8988T (cell line): ENCODE measurements at regions not wholly inside any gene's neighbourhood (a gene's known extent, or its start where the extent isn't known, plus 50 kb on each side); places are given as distances from the start of the nearest gene placed in this dataset.
"Not testable (repeated sequence)": the region's sequence is repeated elsewhere in the genome, so short reads cannot be mapped to it uniquely, and the experiment has no call there.

ENCODE experiments used
- DNase-seq: peaks from one replicate; pipeline ENCODE4 v3.0.0; 2011

GRCh38 chr6:56838016-56838555 is 116.8 kb upstream of the BEND6 start:
- DNase-seq, result no peak

DNA sequence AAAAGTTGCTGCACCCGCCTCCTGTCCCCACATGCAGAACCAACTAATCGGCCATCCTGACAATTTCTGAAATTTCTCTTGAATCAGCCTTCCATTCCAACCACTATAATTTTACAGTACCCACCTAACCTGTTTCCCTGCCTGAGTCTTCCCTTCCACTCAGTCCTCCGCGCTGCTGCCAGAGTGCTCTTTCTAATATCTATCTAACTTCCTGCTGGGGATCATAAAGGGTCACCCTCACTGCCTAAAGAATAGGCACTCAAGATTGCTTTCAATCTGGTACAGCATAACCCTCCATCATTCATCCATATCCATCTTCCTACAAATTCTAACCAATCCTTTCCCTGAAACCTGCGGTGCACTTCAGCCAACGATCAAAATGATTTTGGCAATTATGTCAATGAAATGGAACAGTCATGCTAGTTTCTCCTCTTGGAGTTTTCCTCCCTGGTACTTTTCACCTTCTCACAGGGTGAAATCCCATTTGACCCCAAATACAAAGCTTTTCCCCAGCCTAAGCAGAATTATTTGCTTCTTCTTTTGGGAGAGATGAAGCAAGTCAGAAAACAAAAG is 117.5 kb upstream of the BEND6 start:
- no peak for DNase-seq

DNA sequence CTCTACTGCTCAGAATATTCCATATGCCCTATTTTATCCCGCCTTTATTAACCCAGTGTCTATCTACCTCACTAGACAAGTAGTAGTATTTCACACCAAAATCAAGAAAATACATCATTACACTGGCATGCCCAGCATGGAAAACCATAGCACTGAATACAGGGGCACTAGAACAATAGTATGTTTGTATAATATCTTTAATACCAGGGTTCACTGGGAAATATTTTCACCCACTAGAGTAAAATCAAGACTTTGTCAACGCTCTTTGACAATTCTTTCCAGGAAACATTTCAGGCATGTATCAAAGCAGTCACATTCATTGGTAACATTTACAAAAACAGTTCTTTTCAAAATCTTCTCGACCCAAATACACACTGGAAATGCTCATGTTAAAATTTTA is 119.3 kb upstream of the BEND6 start:
- no peak for DNase-seq

GRCh38 chr6:56833873-56834272 is 121.0 kb upstream of the BEND6 start:
- no peak for DNase-seq

GRCh38 chr6:56833127-56833791 is 121.6 kb upstream of the BEND6 start:
- no peak for DNase-seq

- no peak for DNase-seq
Observed at GRCh38 chr6:56832225-56832624, 122.7 kb upstream of the BEND6 start.

- no peak for DNase-seq
Observed at GRCh38 chr6:56831334-56831733, 123.6 kb upstream of the BEND6 start.

GRCh38 chr6:56827908-56828649 is 126.8 kb upstream of the BEND6 start:
- DNase-seq, result no peak

GRCh38 chr6:56824431-56824830 is 130.5 kb upstream of the BEND6 start:
- DNase-seq, result not testable (repeated sequence)

GRCh38 chr6:56821005-56821432 is 133.9 kb upstream of the BEND6 start:
- no peak for DNase-seq

- no peak for DNase-seq
Observed at GRCh38 chr6:56820060-56820459, 134.8 kb upstream of the BEND6 start.

DNA sequence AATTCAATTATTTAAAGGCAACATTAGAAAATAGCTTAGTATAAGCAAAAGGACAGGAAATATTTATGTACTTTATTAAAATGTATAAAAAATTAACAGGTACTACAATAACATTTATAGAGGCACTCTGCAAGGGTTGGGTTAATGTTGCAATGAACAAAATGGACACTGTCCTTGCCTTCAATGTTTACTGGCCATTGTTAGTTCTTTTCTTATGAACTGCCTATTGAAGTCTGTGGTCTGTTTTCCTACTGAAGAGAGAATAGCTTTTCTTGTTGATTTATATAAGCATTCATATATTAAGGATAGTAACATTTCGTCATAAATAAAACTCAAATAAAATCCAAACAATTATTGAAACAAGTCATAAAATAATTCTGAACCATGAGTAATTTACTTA is 135.3 kb upstream of the BEND6 start:
- no peak for DNase-seq

GRCh38 chr6:56816370-56816769 is 138.5 kb upstream of the BEND6 start:
- DNase-seq, result no peak

DNA sequence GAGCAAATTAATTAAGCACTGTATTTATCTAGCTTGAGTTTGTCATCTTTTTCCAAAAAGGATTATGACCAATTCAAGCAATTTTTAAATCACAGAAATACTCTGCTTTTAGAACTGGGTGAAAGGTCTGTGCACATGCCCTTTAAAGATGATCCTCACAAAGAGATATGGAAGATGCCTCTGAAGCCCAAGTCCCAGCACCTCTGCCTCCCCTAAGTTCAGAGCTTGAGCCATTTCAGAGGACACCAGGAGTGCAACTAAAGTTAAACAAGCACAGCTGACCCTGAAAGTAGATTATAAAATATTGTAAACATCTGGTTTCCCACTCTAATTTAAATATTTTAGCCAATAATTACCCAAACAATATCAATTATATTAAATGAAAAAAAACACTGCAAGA is 139.5 kb upstream of the BEND6 start:
- DNase-seq, result no peak

- DNase-seq, result no peak
Observed at GRCh38 chr6:56814802-56815201, 140.1 kb upstream of the BEND6 start.

DNA sequence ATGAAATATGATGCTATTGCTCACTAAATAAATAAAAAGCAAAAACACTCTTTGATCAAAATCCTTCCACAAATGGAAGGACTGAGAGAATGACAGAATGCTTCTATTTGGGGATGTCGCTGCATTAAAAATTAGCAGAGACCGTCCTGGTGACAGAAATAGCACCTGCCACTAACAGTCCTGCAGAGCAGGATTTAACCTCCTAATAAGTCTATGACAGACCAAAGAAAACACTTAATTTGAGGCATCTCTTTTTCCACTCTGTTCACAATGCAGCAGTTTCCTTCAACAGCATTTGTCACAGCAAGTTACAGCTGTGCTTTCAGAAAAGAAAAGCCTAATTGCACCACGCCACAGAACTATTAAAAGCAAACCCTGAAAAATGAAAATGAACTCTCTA is 140.6 kb upstream of the BEND6 start:
- DNase-seq, result no peak

DNA sequence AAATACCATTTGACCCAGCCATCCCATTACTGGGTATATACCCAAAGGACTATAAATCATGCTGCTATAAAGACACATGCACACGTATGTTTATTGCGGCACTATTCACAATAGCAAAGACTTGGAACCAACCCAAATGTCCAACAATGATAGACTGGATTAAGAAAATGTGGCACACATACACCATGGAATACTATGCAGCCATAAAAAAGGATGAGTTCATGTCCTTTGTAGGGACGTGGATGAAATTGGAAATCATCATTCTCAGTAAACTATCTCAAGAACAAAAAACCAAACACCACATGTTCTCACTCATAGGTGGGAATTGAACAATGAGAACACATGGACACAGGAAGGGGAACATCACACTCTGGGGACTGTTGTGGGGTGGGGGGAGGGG is 142.1 kb upstream of the BEND6 start:
- not testable (repeated sequence) for DNase-seq

DNA sequence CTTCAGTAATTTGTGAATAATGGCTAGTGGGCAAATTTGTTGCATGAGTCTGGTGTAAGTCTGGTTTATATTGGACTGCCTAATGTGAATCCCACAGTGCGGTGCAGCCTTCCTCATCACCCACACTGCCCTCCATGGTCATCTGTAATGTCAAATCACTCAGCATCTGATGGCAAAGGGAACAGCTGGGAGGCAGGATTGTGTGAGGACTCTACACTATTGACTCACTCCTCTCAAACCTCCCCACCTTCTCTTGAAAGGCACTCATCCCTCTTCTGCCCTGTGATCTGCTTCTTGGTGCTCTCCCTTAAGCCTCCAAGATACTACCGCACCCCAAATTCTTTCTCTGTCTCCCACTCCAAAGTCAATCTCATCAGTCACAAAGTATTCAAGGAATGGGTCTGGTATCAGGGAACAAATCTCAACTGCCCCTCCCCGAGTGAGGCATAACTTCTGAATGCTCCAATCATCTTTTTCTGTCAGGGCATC is 146.0 kb upstream of the BEND6 start:
- no peak for DNase-seq

DNA sequence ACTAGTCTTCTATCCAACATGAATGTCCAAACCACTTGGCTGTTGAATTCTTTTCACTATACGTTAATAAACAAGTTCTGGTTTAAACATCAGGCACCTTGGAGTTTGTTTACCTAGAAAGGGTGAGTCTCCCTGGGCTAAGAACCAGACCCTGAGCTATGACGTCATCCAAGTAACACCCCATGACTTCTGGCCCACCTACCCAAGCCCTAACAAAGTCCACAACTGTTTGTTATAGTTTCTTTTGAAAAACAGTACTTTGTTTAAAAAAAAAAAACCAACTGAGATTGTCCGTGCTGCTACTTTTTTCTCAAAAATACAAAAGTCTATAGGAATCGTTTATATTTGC is 146.9 kb upstream of the BEND6 start:
- DNase-seq, result no peak

DNA sequence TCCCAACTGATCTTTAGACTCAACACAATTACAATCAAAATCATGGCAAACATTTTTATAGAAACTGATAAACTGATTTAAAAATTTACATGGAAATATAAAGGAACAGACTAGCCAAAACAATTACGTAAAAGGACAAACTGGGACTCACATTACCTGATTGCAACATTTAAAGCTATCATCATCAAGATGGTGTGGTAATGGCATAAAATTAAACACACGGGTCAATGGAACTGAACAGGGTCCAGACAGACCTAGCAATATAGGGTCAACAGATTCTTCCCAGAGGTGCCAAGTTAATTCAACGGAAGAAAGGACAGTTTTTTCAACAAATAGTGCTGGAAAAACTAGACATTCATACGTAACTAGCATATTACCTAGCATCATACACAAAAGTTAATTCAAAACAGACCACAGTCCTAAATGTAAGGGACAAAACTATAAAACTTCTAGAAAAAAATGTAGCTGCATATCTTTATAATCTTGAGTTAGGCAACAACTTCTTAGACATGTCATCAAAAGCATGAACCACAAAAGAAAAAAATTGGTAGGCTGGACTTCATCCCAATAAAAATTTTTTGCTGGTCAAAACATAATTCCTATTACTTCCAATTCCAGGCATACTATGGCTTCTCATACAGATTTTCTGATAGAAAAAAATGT is 147.4 kb upstream of the BEND6 start:
- DNase-seq, result no peak

DNA sequence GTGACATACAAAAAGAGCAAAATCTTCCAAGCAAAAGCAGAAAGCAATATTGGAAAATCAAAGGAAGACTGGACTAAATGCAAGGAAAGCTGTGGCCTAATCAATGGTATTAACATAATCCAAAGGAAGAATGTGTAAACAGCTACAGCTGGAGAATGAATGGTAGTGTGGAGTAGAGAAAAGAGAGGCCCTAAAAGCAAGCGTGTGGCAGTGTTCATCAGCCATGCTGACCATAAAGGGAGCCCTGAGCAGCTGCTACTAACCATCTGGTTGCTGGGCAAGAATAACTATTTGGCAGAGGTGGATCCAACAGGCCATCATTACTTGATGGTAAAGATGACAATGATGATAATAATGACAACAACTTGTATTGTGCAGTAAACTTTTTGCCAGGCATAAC is 148.5 kb upstream of the BEND6 start:
- no peak for DNase-seq

DNA sequence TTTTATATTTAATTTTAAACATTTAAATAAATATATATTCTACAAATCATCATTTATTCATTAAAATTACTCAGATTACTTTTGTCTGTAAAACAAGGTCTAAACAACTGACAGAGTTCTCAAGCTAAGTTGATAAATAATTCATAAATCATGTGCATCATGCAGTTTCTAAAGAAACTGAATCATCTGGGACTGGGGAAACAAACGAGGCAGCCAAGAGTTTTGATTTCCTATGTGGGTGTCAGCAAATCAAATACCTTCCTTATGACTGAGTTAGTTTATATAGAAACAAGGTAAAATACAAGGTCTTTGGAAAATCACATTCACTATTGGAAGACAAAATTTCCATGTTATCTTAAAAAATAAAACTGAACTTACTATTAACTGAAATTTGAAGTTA is 149.9 kb upstream of the BEND6 start:
- DNase-seq, result no peak

- DNase-seq, result no peak
Observed at GRCh38 chr6:56803594-56803993, 151.3 kb upstream of the BEND6 start.

DNA sequence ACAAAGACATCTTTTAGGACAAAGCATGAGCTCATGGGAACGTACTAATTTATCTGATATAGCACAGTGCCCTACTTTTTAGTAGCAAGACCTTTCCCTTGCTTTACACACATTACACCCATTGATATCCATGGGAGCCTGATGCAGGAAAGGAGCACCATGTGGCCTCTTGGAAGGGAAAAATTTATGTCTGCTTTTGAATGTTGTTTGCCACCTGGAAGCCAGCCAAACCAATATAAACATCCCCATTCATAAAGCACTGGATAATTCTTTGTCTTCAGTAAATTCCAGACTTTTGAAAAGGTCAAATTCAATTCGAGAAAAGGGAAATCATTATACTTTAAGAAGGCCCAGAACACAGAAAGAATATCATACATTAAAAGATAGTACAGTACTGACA is 152.3 kb upstream of the BEND6 start:
- no peak for DNase-seq
